K562 (cell line): ENCODE measurements at regions not wholly inside any gene's neighbourhood (a gene's known extent, or its start where the extent isn't known, plus 50 kb on each side); places are given as distances from the start of the nearest gene placed in this dataset.

ENCODE experiments used
- ATAC-seq: fragments of 200-7000 bp; cut with Tn5 transposase; 3 replicates; pipeline ENCODE4 v1.9.1; 2020; ENCODE audit warnings: moderate library complexity
- BruUV-seq: library from RNA; stranded (reverse); fragments of 400-500 nt; replicated peaks from 2 replicates; lab custom pipeline; 2021; lab: Mats Ljungman, UMichigan
- CTCF ChIA-PET: fragments of 300-600 bp; formaldehyde crosslinking; extraction: SDS; loops from one replicate; lab custom pipeline; 2021; ENCODE audit warnings: low intra/inter-chr PET ratio; lab: Yijun Ruan, JAX
- POLR2A ChIA-PET: fragments of 300-600, 350-650 bp; sonication (Branson Sonifier 250); formaldehyde crosslinking; extraction: SDS; loops from one replicate; lab custom pipeline; 2021; ENCODE audit warnings: antibody characterized with exemption, inconsistent platforms; lab: Yijun Ruan, JAX
- DNase-seq, 4 experiments: peaks; one replicate each; pipeline versions ENCODE4 v3.0.0 to v3.0.0-alpha.2; 2011 to 2018; ENCODE audit warnings: low spot score in 3 of 4, mixed read lengths in 3 of 4; ENCODE audit errors: extremely low read depth in 1 of 4
- FAIRE-seq: peaks from 2 replicates; lab custom pipeline; 2011; peaks lifted over from hg19 to GRCh38; lab: Jason Lieb, UNC
- H2AFZ ChIP-seq: 2 replicates; pipeline ENCODE4 v1.6.0; 2011; ENCODE audit warnings: low read depth, low read length, control low read depth, inconsistent platforms
- H3K27ac ChIP-seq: fragments of 200-600 bp; 3 replicates; pipeline ENCODE4 v1.8.0; 2011; ENCODE audit warnings: low read depth, mild to moderate bottlenecking, control low read depth, inconsistent platforms, low read length, moderate library complexity, mixed read lengths; ENCODE audit errors: extremely low read depth
- H3K27me3 ChIP-seq, 2 experiments: fragments of 300-600 bp in 1 of 2; 2 replicates in 1 of 2; 3 replicates in 1 of 2; pipeline versions ENCODE4 v1.6.0 to v1.8.0; 2011; ENCODE audit warnings: inconsistent platforms in 2 of 2, low read length in 2 of 2, mild to moderate bottlenecking in 1 of 2, mixed read lengths in 1 of 2, moderate library complexity in 1 of 2; ENCODE audit not compliant: control insufficient read depth in 2 of 2, insufficient read depth in 2 of 2
- H3K36me3 ChIP-seq: fragments of 300-600 bp; 3 replicates; pipeline ENCODE4 v1.8.0; 2011; ENCODE audit warnings: mild to moderate bottlenecking, low read length, inconsistent platforms; ENCODE audit not compliant: control insufficient read depth, insufficient read depth
- H3K4me1 ChIP-seq, 2 experiments: fragments of 200-600 bp in 1 of 2; replicated peaks in 1 of 2; 2 replicates in 1 of 2; 3 replicates in 1 of 2; pipeline versions ENCODE4 v1.5.1 to v1.8.0; 2011; ENCODE audit warnings: inconsistent platforms in 2 of 2, low read length in 2 of 2, mild to moderate bottlenecking in 1 of 2, mixed read lengths in 1 of 2, moderate library complexity in 1 of 2; ENCODE audit not compliant: control insufficient read depth in 2 of 2, insufficient read depth in 2 of 2
- H3K4me2 ChIP-seq: 2 replicates; pipeline ENCODE4 v1.6.1; 2011; ENCODE audit warnings: low read length, control low read depth, inconsistent platforms, mixed read lengths; ENCODE audit not compliant: insufficient read depth
- H3K4me3 ChIP-seq: fragments of 200-600 bp; sonication (generic), shearing (Covaris generic); 2 replicates; pipeline ENCODE4 v1.5.1; 2016; ENCODE audit warnings: control low read depth, inconsistent platforms
- H3K79me2 ChIP-seq: fragments of 200-600 bp; 3 replicates; pipeline ENCODE4 v1.8.0; 2011; ENCODE audit warnings: low read length, inconsistent platforms; ENCODE audit not compliant: control insufficient read depth, insufficient read depth
- H3K9ac ChIP-seq, 2 experiments: 2 replicates each; pipeline versions ENCODE4 v1.6.0 to v1.6.1; 2011; ENCODE audit warnings: low read depth in 2 of 2, low read length in 2 of 2, control low read depth in 1 of 2, inconsistent platforms in 1 of 2, mild to moderate bottlenecking in 1 of 2, mixed read lengths in 1 of 2; ENCODE audit not compliant: insufficient read depth in 1 of 2
- H3K9me1 ChIP-seq: one replicate; pipeline ENCODE4 v1.6.0; 2011; ENCODE audit warnings: inconsistent platforms, mild to moderate bottlenecking, low read length, moderate library complexity; ENCODE audit not compliant: control insufficient read depth, insufficient read depth
- H3K9me3 ChIP-seq: replicated peaks from 2 replicates; pipeline ENCODE4 v1.5.1; 2011; ENCODE audit warnings: low read depth, low read length, inconsistent platforms; ENCODE audit not compliant: control insufficient read depth, insufficient read depth
- H4K20me1 ChIP-seq: replicated peaks from 2 replicates; pipeline ENCODE4 v1.6.1; 2011; ENCODE audit warnings: low read length, inconsistent platforms, mixed read lengths; ENCODE audit not compliant: control insufficient read depth, insufficient read depth
- CTCF ChIP-seq, 3 experiments: IDR thresholded peaks in 2 of 3; conservative IDR thresholded peaks in 1 of 3; 2 replicates each; pipeline ENCODE4 v1.5.1; 2011 to 2012; ENCODE audit warnings: low read length in 3 of 3, mild to moderate bottlenecking in 3 of 3, control low read depth in 2 of 3, improper control_type of control experiment in 1 of 3, inconsistent platforms in 1 of 3, low read depth in 1 of 3, mixed read lengths in 1 of 3, moderate library complexity in 1 of 3; ENCODE audit not compliant: insufficient read depth in 2 of 3
- ZNF79 ChIP-seq: fragments of 250-450 bp; sonication (Bioruptor Pico); IDR thresholded peaks from 2 replicates; pipeline ENCODE4 v1.4.0; 2020; ENCODE audit warnings: low read depth, mild to moderate bottlenecking, moderate library complexity
- WGBS: fragments of 100-300 bp; shearing (Covaris generic); methylation state at CpG from one replicate; pipeline ENCODE4 v1.1.6; 2016; ENCODE audit warnings: low coverage, mixed read lengths; ENCODE audit not compliant: insufficient coverage; ENCODE audit errors: missing lambda C conversion rate; 5-methylcytosine and 5-hydroxymethylcytosine counted together
- in situ Hi-C: fragments of 300-500 bp; cut with MboI; formaldehyde crosslinking; loops from 4 replicates; pipeline ENCODE4 v1.15.0; 2018; ENCODE audit warnings: inconsistent platforms, mixed read lengths
- intact Hi-C: fragments of 100-400 bp; cut with micrococcal nuclease; formaldehyde crosslinking; loops from 2 replicates; pipeline ENCODE4 v1.14.2; 2022

GRCh38 chr4:57211131-57211530 is 100.9 kb upstream of the IGFBP7 start:
- no peaks in the 10 kb centered on the region for H3K9me1 ChIP-seq
- in situ Hi-C loops, result no loop called here
- WGBS, result 0% methylated on average over 5 of the region's 5 CpGs

More at GRCh38 chr4:57211131-57211530, 100.9 kb upstream of the IGFBP7 start:
- no TSS peak for BruUV-seq
- no peaks in the 10 kb centered on the region for H3K9me3 ChIP-seq
- ChIA-PET CTCF (no interaction called here), POLR2A (no interaction called here)
- no peak overlapping the region for H3K4me3 ChIP-seq
- H3K4me1 ChIP-seq, result no peaks in the 10 kb centered on the region
- no peaks in the 10 kb centered on the region for H3K27me3 ChIP-seq
- no peak for TF ChIP-seq ZNF79 (CRISPR knock-in tag)
- peak; percentile 13 to 26 (median 17); a peak in 1 of 6 replicates for TF ChIP-seq CTCF (IDR thresholded peaks at IDR 0.05 in 2 of 3, conservative IDR thresholded peaks at IDR 0.05 in 1 of 3; ENCODE audit: insufficient read depth in 2 of 3, low read depth in 1 of 3, low read length in 3 of 3)
- intact Hi-C loops, result no loop called here
- H3K4me2 ChIP-seq, result no peak overlapping the region
- DNase-seq, result peak in 1 of 4 experiments; percentile 6
- no peaks in the 10 kb centered on the region for H3K79me2 ChIP-seq
- H3K9ac ChIP-seq, result no peak overlapping the region
- no peaks in the 10 kb centered on the region for H4K20me1 ChIP-seq
- no peak overlapping the region for H2AFZ ChIP-seq
- H3K27ac ChIP-seq, result no peak overlapping the region
- H3K36me3 ChIP-seq, result no peaks in the 10 kb centered on the region
- no peak for FAIRE-seq
- peak; percentile 51; the same call in 2 of the 3 replicates for ATAC-seq
